SU-DHL-6 (cell line): ENCODE measurements at regions not wholly inside any gene's neighbourhood (a gene's known extent, or its start where the extent isn't known, plus 50 kb on each side); places are given as distances from the start of the nearest gene placed in this dataset.

Experiments
- H2AFZ ChIP-seq: fragments of 200-600 bp; sonication (generic); 2 replicates; pipeline ENCODE4 v1.6.1; 2014; ENCODE audit warnings: low read depth, mild to moderate bottlenecking, moderate library complexity, mixed read lengths, antibody characterized with exemption, low read length; ENCODE audit not compliant: severe bottlenecking
- H3F3A ChIP-seq: fragments of 200-600 bp; shearing (Covaris generic); 2 replicates; pipeline ENCODE4 v1.6.0; 2016; ENCODE audit warnings: antibody characterized with exemption, mild to moderate bottlenecking; ENCODE audit not compliant: insufficient read depth
- H3K27ac ChIP-seq: fragments of 200-600 bp; sonication (generic); 2 replicates; pipeline ENCODE4 v1.5.1; 2016; ENCODE audit warnings: low read depth, mild to moderate bottlenecking, low read length, moderate library complexity, mixed read lengths
- H3K27me3 ChIP-seq: fragments of 200-600 bp; sonication (generic), shearing (Covaris generic); 2 replicates; pipeline ENCODE4 v1.6.0; 2014; ENCODE audit warnings: mild to moderate bottlenecking, low read length
- H3K36me3 ChIP-seq: fragments of 200-600 bp; sonication (generic); 2 replicates; pipeline ENCODE4 v1.6.1; 2014; ENCODE audit warnings: mild to moderate bottlenecking, low read length, mixed read lengths
- H3K4me2 ChIP-seq: fragments of 300-600, 200-600 bp; shearing (Covaris generic), sonication (generic); 2 replicates; pipeline ENCODE4 v1.6.0; 2014; ENCODE audit warnings: low read length, low read depth, mild to moderate bottlenecking; ENCODE audit not compliant: poor library complexity, severe bottlenecking
- H3K4me3 ChIP-seq: fragments of 200-600 bp; sonication (generic); 2 replicates; pipeline ENCODE4 v1.5.1; 2014; ENCODE audit warnings: antibody characterized with exemption, low read length, mild to moderate bottlenecking, mixed read lengths; ENCODE audit not compliant: insufficient read depth, poor library complexity, severe bottlenecking
- H3K79me2 ChIP-seq: fragments of 200-600 bp; sonication (generic); 2 replicates; pipeline ENCODE4 v1.6.1; 2014; ENCODE audit warnings: mild to moderate bottlenecking, low read length, moderate library complexity; ENCODE audit not compliant: insufficient read depth
- H3K9ac ChIP-seq: fragments of 200-600 bp; sonication (generic); 2 replicates; pipeline ENCODE4 v1.7.0; 2014; ENCODE audit warnings: mild to moderate bottlenecking, low read length
- H3K9me2 ChIP-seq: fragments of 200-600 bp; sonication (generic); replicated peaks from 2 replicates; pipeline ENCODE4 v1.6.1; 2014; ENCODE audit warnings: low read length; ENCODE audit not compliant: insufficient read depth
- H3K9me3 ChIP-seq: fragments of 200-600 bp; sonication (generic); 2 replicates; pipeline ENCODE4 v1.6.1; 2014; ENCODE audit warnings: low read length, mixed read lengths; ENCODE audit not compliant: insufficient read depth
- H4K20me1 ChIP-seq: fragments of 200-600 bp; sonication (generic); 2 replicates; pipeline ENCODE4 v1.6.1; 2014; ENCODE audit warnings: low read depth, mild to moderate bottlenecking, antibody characterized with exemption, low read length, moderate library complexity, mixed read lengths
- EZH2phosphoT487 ChIP-seq: fragments of 200-600 bp; sonication (generic), shearing (Covaris generic); conservative IDR thresholded peaks from 2 replicates; pipeline ENCODE4 v1.6.1; 2018; ENCODE audit warnings: mild to moderate bottlenecking, antibody characterized with exemption, low read length, moderate library complexity, mixed read lengths
- TF ChIP-seq, protein P1 (sequence below): fragments of 200-600 bp; sonication (generic); IDR thresholded peaks from one replicate; pipeline ENCODE4 v1.5.1; 2017; ENCODE audit warnings: antibody characterized with exemption, mild to moderate bottlenecking, low read length, moderate library complexity; ENCODE audit not compliant: insufficient read depth, poor library complexity, severe bottlenecking

- Histone ChIP-seq H4K20me1 (no peaks in the 10 kb centered on the region), H3K4me2 (no peak overlapping the region), H3K79me2 (no peaks in the 10 kb centered on the region), H3K9me2 (no peaks in the 10 kb centered on the region), H3F3A (no peaks in the 10 kb centered on the region), H3K36me3 (no peaks in the 10 kb centered on the region), H3K9me3 (no peaks in the 10 kb centered on the region), H2AFZ (no peak overlapping the region), H3K27me3 (no peaks in the 10 kb centered on the region), H3K27ac (no peak overlapping the region), H3K4me3 (no peak overlapping the region), H3K9ac (no peak overlapping the region)
- TF ChIP-seq, protein P1, sequence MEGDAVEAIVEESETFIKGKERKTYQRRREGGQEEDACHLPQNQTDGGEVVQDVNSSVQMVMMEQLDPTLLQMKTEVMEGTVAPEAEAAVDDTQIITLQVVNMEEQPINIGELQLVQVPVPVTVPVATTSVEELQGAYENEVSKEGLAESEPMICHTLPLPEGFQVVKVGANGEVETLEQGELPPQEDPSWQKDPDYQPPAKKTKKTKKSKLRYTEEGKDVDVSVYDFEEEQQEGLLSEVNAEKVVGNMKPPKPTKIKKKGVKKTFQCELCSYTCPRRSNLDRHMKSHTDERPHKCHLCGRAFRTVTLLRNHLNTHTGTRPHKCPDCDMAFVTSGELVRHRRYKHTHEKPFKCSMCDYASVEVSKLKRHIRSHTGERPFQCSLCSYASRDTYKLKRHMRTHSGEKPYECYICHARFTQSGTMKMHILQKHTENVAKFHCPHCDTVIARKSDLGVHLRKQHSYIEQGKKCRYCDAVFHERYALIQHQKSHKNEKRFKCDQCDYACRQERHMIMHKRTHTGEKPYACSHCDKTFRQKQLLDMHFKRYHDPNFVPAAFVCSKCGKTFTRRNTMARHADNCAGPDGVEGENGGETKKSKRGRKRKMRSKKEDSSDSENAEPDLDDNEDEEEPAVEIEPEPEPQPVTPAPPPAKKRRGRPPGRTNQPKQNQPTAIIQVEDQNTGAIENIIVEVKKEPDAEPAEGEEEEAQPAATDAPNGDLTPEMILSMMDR = no peak
- no peak for TF ChIP-seq EZH2phosphoT487
Observed at GRCh38 chr15:60076045-60076444, 71.9 kb downstream of the FOXB1 start.

GRCh38 chr15:60076582-60077276 is 72.6 kb downstream of the FOXB1 start:
- Histone ChIP-seq H3K4me3 (no peak overlapping the region), H3K9me2 (no peaks in the 10 kb centered on the region), H2AFZ (no peak overlapping the region), H3K4me2 (no peak overlapping the region), H3K79me2 (no peaks in the 10 kb centered on the region), H3K9ac (no peak overlapping the region), H3F3A (no peaks in the 10 kb centered on the region), H3K27me3 (no peaks in the 10 kb centered on the region), H3K27ac (no peak overlapping the region), H4K20me1 (no peaks in the 10 kb centered on the region), H3K9me3 (no peaks in the 10 kb centered on the region), H3K36me3 (no peaks in the 10 kb centered on the region)
- TF ChIP-seq EZH2phosphoT487 = no peak
- TF ChIP-seq, protein P1 = no peak

DNA sequence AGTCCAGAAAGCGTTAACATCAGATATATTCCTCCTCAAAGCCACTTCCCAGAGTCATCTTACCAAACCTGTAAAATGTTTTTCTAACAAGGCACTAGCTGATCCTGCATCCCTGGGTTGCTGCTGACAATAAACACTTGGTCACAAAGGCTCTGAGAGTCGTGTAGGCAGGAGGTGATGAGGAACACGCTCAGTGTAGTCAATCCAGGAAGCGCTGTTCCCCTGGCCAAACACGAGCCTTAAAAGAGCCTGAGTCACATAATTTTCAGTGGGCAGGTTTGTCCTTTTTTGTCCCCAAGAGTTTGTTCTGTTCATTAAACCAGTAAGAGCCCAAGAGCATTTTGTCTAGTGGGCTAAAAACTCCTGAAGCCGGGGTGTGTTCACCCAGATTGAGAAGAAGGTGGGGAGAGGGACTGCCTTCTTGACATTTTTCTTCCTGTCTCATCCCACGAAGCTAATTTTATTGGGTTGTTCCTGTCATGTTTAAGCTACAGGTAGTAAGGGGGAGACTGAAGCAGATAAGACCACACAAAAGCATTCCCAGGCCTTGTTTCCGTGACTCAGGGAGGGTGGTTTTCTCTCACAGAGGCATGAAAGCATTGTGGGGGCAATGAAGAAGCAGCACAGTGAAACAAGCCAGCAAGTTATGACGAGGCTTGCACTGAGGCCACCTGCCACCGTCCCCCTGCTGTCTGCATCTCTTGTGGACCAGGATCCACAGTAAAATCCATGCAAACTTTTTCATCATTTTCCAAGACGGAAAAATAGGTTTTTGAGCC is 73.7 kb downstream of the FOXB1 start:
- Histone ChIP-seq H4K20me1 (no peaks in the 10 kb centered on the region), H3K27ac (no peak overlapping the region), H2AFZ (no peak overlapping the region), H3K9me2 (no peaks in the 10 kb centered on the region), H3K79me2 (no peaks in the 10 kb centered on the region), H3F3A (no peaks in the 10 kb centered on the region), H3K4me2 (no peak overlapping the region), H3K36me3 (no peaks in the 10 kb centered on the region), H3K27me3 (no peaks in the 10 kb centered on the region), H3K9me3 (no peaks in the 10 kb centered on the region), H3K9ac (no peak overlapping the region), H3K4me3 (no peak overlapping the region)
- TF ChIP-seq, protein P1 = no peak
- TF ChIP-seq EZH2phosphoT487 = no peak
